ENCODE measurements at regions not wholly inside any gene's neighbourhood (a gene's known extent, or its start where the extent isn't known, plus 50 kb on each side); places are given as distances from the start of the nearest gene placed in this dataset.
A peak's percentile ranks its signal among the peaks of the same experiment; 100 is the strongest.
"Not testable (repeated sequence)": the region's sequence is repeated elsewhere in the genome, so short reads cannot be mapped to it uniquely, and the experiment has no call there.

GRCh38 chr4:3926969-3927755 lies 161.0 kb downstream of the ADRA2C start:
- not testable (repeated sequence) for DNase-seq (ENCODE audit: low spot score)

GRCh38 chr4:3929431-3929830 lies 163.2 kb downstream of the ADRA2C start:
- DNase-seq (ENCODE audit: low spot score) = not testable (repeated sequence)

- not testable (repeated sequence) for DNase-seq (ENCODE audit: low spot score)
Observed at GRCh38 chr4:3932734-3933133, 166.5 kb downstream of the ADRA2C start.

- DNase-seq (ENCODE audit: low spot score) = not testable (repeated sequence)
Observed at GRCh38 chr4:3935406-3935805, 169.2 kb downstream of the ADRA2C start.

- DNase-seq (ENCODE audit: low spot score) = no peak
Observed at GRCh38 chr4:3936184-3936583, 170.0 kb downstream of the ADRA2C start.

- peak; percentile 80 for DNase-seq (ENCODE audit: low spot score)
Observed at GRCh38 chr4:3937849-3938562, 171.8 kb downstream of the ADRA2C start.

GRCh38 chr4:3938676-3939075 lies 172.5 kb downstream of the ADRA2C start:
- peak; percentile 85 for DNase-seq (ENCODE audit: low spot score)

GRCh38 chr4:3939954-3940591 lies 173.9 kb downstream of the ADRA2C start:
- DNase-seq (ENCODE audit: low spot score) = not testable (repeated sequence)

- peak; percentile 19 for DNase-seq (ENCODE audit: low spot score)
Observed at GRCh38 chr4:3941735-3942522, 175.7 kb downstream of the ADRA2C start.

- peak; percentile 62 for DNase-seq (ENCODE audit: low spot score)
Observed at GRCh38 chr4:3942569-3942971, 176.4 kb downstream of the ADRA2C start.

GRCh38 chr4:3943051-3943450 lies 176.9 kb downstream of the ADRA2C start:
- not testable (repeated sequence) for DNase-seq (ENCODE audit: low spot score)

GRCh38 chr4:3945511-3946290 lies 179.5 kb downstream of the ADRA2C start:
- no peak for DNase-seq (ENCODE audit: low spot score)

GRCh38 chr4:3946553-3946952 lies 180.4 kb downstream of the ADRA2C start:
- DNase-seq (ENCODE audit: low spot score) = not testable (repeated sequence)

GRCh38 chr4:3947761-3948160 lies 181.6 kb downstream of the ADRA2C start:
- not testable (repeated sequence) for DNase-seq (ENCODE audit: low spot score)

GRCh38 chr4:3948210-3948609 lies 182.0 kb downstream of the ADRA2C start:
- not testable (repeated sequence) for DNase-seq (ENCODE audit: low spot score)

GRCh38 chr4:3949916-3950315 lies 183.7 kb downstream of the ADRA2C start:
- DNase-seq (ENCODE audit: low spot score) = peak; percentile 59

- DNase-seq (ENCODE audit: low spot score) = not testable (repeated sequence)
Observed at GRCh38 chr4:3952443-3953139, 186.4 kb downstream of the ADRA2C start.

- DNase-seq (ENCODE audit: low spot score) = peak; percentile 80
Observed at GRCh38 chr4:3953140-3953489, 186.9 kb downstream of the ADRA2C start.

GRCh38 chr4:3954540-3955320 lies 188.5 kb downstream of the ADRA2C start:
- DNase-seq (ENCODE audit: low spot score) = peak; percentile 92
